Ishikawa (cell line): ENCODE measurements at regions not wholly inside any gene's neighbourhood (a gene's known extent, or its start where the extent isn't known, plus 50 kb on each side); places are given as distances from the start of the nearest gene placed in this dataset.

Source experiments
- CREB1 ChIP-seq: IDR thresholded peaks from 2 replicates; pipeline ENCODE4 v1.6.1; 2012; ENCODE audit warnings: low read depth
- EP300 ChIP-seq: IDR thresholded peaks from 2 replicates; pipeline ENCODE4 v1.6.1; 2012; ENCODE audit warnings: borderline replicate concordance
- FOXM1 ChIP-seq: IDR thresholded peaks from 2 replicates; pipeline ENCODE4 v1.6.1; 2012; ENCODE audit warnings: low read depth, borderline replicate concordance
- REST ChIP-seq: IDR thresholded peaks from 2 replicates; pipeline ENCODE4 v1.6.1; 2012; ENCODE audit warnings: low read depth, mild to moderate bottlenecking
- YY1 ChIP-seq: IDR thresholded peaks from 2 replicates; pipeline ENCODE4 v1.6.1; 2012; ENCODE audit warnings: low read depth
- ZBTB7A ChIP-seq: IDR thresholded peaks from 2 replicates; pipeline ENCODE4 v1.6.1; 2012; ENCODE audit warnings: low read depth

GRCh38 chr2:57804971-57805370 is 241.6 kb upstream of the VRK2 start:
- TF ChIP-seq REST = no peak
- TF ChIP-seq ZBTB7A = no peak
- no peak for TF ChIP-seq FOXM1
- no peak for TF ChIP-seq CREB1
- TF ChIP-seq YY1 = no peak
- no peak for TF ChIP-seq EP300
